ENCODE measurements at regions not wholly inside any gene's neighbourhood (a gene's known extent, or its start where the extent isn't known, plus 50 kb on each side); places are given as distances from the start of the nearest gene placed in this dataset.

DNA sequence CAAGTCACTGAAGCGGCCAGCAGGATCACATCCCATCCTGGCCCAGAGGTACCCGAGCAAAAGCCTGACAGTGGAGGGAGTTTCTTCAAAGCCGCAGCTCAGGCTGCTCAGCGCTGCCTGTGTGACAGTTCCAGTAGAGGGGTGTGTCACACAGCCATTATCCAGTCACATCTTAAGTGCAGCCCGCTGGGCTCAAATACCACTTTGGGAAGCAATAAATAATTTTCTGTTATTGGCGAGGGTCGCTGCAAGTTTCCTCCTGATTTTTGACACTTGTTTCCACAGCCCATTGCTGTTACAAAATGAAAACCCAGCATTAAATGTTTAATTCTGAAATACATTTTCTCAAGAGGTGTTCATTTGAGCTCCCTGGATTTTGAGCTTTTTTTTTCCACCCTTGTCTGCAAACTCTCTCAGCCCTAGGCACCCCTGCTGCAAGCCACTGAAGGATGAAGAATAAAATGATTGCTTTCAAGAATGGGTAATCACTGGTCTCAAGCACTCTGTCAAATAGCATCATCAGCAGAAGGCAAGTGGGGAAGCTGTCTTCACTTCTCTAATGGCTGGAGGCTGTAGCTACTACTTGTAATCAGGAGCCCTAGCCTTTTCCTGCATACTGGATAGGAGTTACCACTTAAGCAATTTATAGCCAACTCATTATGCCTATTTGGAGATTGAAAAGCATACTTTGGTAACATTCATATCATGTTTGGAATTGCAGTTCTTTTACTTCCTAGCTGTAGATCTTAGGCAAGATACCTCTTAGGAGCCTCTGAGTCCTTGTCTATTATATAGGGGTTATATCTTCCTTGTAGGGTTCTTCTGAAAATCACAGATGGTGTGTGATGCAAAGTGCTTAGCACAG lies 373.7 kb downstream of the METTL15 start:
- Mint-ChIP-seq H3K27me3 (no peaks in the 10 kb centered on the region), H3K27ac (ENCODE audit: low read depth) (no peak overlapping the region), H3K4me3 (no peak overlapping the region), H3K4me1 (no peaks in the 10 kb centered on the region), H3K36me3 (ENCODE audit: insufficient read depth) (no peaks in the 10 kb centered on the region), H3K9me3 (peaks cover 16% of the 10 kb centered on the region)
- ATAC-seq (replicated peaks; ENCODE audit: extremely low read depth, poor library complexity, severe bottlenecking) = no peak
- no peak for DNase-seq (ENCODE audit: low spot score in 2 of 2)

DNA sequence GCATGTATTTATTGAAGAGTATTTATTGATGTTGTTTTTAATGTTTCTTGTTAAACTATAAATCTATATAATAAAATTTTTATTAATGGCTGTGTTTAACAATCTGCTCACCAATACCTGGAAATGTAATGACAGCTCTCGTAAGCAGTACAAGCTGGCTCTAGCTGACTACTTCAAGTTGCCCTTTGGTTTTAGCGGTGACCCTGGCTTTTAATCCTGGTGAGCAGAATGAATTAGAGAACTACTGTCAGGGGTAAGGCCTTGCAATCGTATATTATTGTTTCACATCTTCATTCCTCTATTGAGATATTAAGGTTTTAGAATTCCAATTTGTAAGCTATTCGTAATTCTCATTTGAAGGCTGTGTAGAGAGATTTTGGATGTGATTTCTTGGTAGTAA lies 372.2 kb downstream of the METTL15 start:
- DNase-seq (ENCODE audit: low spot score in 2 of 2) (no peak), ATAC-seq (replicated peaks; ENCODE audit: extremely low read depth, poor library complexity, severe bottlenecking) (no peak)
- H3K27me3 Mint-ChIP-seq = no peaks in the 10 kb centered on the region
- H3K27ac Mint-ChIP-seq (ENCODE audit: low read depth) = no peak overlapping the region
- peaks cover 15% of the 10 kb centered on the region for H3K9me3 Mint-ChIP-seq
- no peaks in the 10 kb centered on the region for H3K4me1 Mint-ChIP-seq
- H3K36me3 Mint-ChIP-seq (ENCODE audit: insufficient read depth) = no peaks in the 10 kb centered on the region
- H3K4me3 Mint-ChIP-seq = no peak overlapping the region

DNA sequence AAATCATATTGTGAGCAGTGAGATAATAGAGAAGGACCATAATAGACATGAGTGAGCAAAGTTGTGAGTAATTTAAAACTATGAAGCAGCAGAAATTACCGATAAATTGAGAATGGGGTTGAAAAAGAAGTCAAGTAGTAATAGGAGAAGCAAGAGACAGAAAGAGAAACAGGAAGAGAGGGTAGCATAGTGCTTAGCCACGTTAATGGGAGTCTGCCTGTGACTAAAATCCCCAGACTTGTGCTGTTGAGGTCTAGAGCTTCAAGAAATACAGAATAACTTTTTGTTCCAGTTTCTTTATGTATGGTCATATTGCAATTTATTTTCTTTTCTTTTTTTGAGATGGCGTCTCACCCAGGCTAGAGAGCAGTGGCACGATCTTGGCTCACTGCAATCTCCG lies 368.7 kb downstream of the METTL15 start:
- Mint-ChIP-seq H3K4me3 (no peak overlapping the region), H3K9me3 (peaks cover 10% of the 10 kb centered on the region), H3K4me1 (no peaks in the 10 kb centered on the region), H3K27ac (ENCODE audit: low read depth) (no peak overlapping the region), H3K36me3 (ENCODE audit: insufficient read depth) (no peaks in the 10 kb centered on the region), H3K27me3 (no peaks in the 10 kb centered on the region)
- DNase-seq (ENCODE audit: low spot score in 2 of 2) = no peak
- ATAC-seq (replicated peaks; ENCODE audit: extremely low read depth, poor library complexity, severe bottlenecking) = no peak

DNA sequence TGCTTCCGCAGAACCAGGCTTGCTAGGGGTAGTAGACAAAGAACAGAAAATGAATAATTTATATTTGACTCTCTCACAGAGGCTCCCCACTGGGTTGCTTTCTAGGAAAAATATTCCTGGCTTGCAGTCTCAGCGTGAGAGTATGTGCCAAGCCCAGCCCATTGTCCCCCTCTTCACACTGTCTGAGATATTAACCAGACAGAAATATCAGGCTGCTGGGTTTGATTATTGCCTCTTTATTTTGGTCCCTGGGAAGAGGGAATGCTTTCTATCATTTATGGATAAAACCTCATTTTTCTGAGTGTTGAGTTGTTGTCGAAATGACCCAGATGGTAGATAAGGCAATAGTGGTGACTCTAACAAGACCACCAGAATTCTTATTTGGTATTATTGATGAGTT lies 367.9 kb downstream of the METTL15 start:
- H3K36me3 Mint-ChIP-seq (ENCODE audit: insufficient read depth) = no peaks in the 10 kb centered on the region
- H3K27me3 Mint-ChIP-seq = no peaks in the 10 kb centered on the region
- no peaks in the 10 kb centered on the region for H3K4me1 Mint-ChIP-seq
- DNase-seq (ENCODE audit: low spot score in 2 of 2) = no peak
- H3K9me3 Mint-ChIP-seq = peaks cover 10% of the 10 kb centered on the region
- H3K27ac Mint-ChIP-seq (ENCODE audit: low read depth) = no peak overlapping the region
- H3K4me3 Mint-ChIP-seq = no peak overlapping the region
- ATAC-seq (replicated peaks; ENCODE audit: extremely low read depth, poor library complexity, severe bottlenecking) = no peak

DNA sequence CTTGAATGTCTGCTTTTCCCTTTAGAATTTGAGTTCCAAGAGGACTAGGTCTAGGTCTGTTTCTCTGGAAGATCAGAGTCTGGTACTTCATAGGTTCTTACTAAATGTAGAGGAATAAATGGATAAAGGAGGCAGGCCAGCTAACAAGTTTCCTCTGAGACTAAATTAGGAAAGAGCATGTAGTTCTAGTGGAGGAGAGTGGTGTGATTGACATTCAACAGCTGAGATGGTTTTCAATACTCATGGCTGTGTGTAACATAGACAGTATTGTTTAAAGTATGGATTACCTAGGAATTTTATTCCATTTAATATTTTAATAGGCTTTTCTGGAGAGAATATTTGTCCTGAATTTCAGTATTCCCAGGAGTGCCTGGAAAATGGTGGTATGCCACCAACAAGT lies 364.7 kb downstream of the METTL15 start:
- no peak overlapping the region for H3K27ac Mint-ChIP-seq (ENCODE audit: low read depth)
- no peaks in the 10 kb centered on the region for H3K9me3 Mint-ChIP-seq
- no peaks in the 10 kb centered on the region for H3K4me1 Mint-ChIP-seq
- DNase-seq (ENCODE audit: low spot score in 2 of 2) (no peak), ATAC-seq (replicated peaks; ENCODE audit: extremely low read depth, poor library complexity, severe bottlenecking) (no peak)
- no peaks in the 10 kb centered on the region for H3K27me3 Mint-ChIP-seq
- no peaks in the 10 kb centered on the region for H3K36me3 Mint-ChIP-seq (ENCODE audit: insufficient read depth)
- H3K4me3 Mint-ChIP-seq = no peak overlapping the region

DNA sequence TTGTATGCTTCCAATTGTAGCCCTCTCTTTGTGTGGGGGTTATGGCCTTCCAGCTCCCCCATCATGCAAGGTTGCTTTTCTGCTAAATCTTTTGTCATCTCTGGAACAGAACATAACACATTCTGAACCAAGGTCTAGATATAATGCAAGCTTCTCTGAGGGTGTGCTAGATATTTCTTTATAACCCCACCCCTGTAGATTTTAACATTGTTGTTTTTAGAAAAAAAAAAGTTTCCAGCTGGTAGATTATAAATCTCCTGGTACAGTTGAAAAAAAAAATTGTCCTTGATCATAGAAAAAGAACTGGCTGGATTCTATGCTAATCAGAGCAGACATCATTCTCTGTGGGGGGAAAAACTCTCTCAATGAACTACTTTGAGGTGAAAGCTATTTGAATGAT lies 363.3 kb downstream of the METTL15 start:
- Mint-ChIP-seq H3K9me3 (no peaks in the 10 kb centered on the region), H3K4me1 (no peaks in the 10 kb centered on the region)
- no peak for ATAC-seq (replicated peaks; ENCODE audit: extremely low read depth, poor library complexity, severe bottlenecking)

DNA sequence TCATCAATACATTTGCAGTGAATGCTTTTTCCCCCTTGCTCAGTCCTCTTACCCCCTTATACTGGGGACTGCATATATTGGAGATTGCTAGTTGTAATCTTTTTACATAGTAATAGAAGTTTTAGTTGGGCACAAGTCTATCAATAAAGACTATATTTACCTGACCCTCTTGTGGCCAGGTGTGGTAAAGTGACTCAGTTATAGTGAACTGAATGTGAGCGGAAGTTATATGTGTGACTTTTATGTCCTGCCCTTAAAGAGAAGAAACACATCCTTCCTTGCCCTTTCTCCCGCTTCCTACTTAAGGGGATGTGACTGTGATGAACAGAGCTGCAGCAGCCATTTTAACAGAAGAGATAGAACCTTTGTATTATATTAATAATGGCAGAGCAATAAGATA lies 362.0 kb downstream of the METTL15 start:
- H3K4me3 Mint-ChIP-seq = no peak overlapping the region
- H3K27me3 Mint-ChIP-seq = no peaks in the 10 kb centered on the region
- no peaks in the 10 kb centered on the region for H3K9me3 Mint-ChIP-seq
- ATAC-seq (replicated peaks; ENCODE audit: extremely low read depth, poor library complexity, severe bottlenecking) (no peak), DNase-seq (ENCODE audit: low spot score in 2 of 2) (no peak)
- H3K4me1 Mint-ChIP-seq = no peaks in the 10 kb centered on the region
- H3K27ac Mint-ChIP-seq (ENCODE audit: low read depth) = no peak overlapping the region
- H3K36me3 Mint-ChIP-seq (ENCODE audit: insufficient read depth) = no peaks in the 10 kb centered on the region

More for the DNA sequence above, 363.3 kb downstream of the METTL15 start:
- Mint-ChIP-seq H3K4me3 (no peak overlapping the region), H3K27ac (ENCODE audit: low read depth) (no peak overlapping the region), H3K27me3 (no peaks in the 10 kb centered on the region), H3K36me3 (ENCODE audit: insufficient read depth) (no peaks in the 10 kb centered on the region)
- no peak for DNase-seq (ENCODE audit: low spot score in 2 of 2)

DNA sequence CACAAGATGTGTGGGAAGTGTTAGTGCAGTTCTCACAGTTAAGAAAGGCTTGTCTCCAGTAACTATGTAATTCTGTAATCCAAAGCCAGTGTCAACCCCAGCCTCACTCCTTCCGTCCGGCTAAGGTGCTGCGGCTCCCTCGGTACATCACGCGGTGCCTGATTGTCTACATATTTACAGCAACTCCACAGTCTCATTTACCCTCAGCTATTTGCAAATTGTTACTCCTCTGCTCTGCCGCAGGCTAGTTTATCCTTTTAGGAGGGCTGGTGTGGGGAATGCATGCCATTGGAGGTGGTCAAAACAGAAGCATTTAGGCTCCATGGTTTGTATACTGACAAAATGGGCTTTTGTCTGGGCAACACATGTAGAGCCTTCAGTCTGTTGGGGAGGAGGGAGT lies 358.3 kb downstream of the METTL15 start:
- Mint-ChIP-seq H3K36me3 (ENCODE audit: insufficient read depth) (no peaks in the 10 kb centered on the region), H3K27ac (ENCODE audit: low read depth) (no peak overlapping the region), H3K27me3 (no peaks in the 10 kb centered on the region), H3K4me3 (no peak overlapping the region), H3K9me3 (no peaks in the 10 kb centered on the region), H3K4me1 (no peaks in the 10 kb centered on the region)
- no peak for DNase-seq (ENCODE audit: low spot score in 2 of 2)
- no peak for ATAC-seq (replicated peaks; ENCODE audit: extremely low read depth, poor library complexity, severe bottlenecking)

DNA sequence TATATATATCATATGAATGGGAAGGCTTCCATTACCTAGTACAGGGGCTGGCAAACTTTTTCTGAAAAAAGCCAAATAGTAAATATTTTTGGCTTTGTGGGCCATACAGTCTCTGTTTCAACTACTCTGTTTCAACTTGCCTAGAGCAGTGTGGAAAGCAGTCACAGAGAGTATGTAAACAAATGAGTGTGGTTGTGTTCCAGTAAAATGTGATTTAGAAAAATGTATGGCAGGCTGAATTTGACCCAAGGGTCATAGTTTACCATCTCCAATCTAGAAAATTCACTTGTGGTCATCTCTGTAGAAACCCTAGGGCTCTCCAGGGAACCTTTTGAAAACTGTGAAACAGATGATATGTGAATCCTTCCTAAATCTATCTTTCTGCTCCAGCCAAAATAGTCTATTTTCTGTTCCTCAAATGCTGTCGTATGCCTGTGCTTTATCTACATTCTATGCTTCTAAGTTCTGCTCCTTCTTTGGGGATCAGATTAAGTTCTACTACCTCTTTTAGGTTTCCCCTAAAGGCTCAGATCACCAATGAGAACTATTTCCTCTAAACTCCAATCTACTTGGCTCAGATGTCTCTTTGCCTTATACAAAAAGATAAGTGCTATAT lies 356.2 kb downstream of the METTL15 start:
- Mint-ChIP-seq H3K27ac (ENCODE audit: low read depth) (no peak overlapping the region), H3K27me3 (no peaks in the 10 kb centered on the region), H3K4me3 (no peak overlapping the region), H3K4me1 (no peaks in the 10 kb centered on the region), H3K9me3 (no peaks in the 10 kb centered on the region), H3K36me3 (ENCODE audit: insufficient read depth) (no peaks in the 10 kb centered on the region)
- no peak for DNase-seq (ENCODE audit: low spot score in 2 of 2)
- ATAC-seq (replicated peaks; ENCODE audit: extremely low read depth, poor library complexity, severe bottlenecking) = no peak

DNA sequence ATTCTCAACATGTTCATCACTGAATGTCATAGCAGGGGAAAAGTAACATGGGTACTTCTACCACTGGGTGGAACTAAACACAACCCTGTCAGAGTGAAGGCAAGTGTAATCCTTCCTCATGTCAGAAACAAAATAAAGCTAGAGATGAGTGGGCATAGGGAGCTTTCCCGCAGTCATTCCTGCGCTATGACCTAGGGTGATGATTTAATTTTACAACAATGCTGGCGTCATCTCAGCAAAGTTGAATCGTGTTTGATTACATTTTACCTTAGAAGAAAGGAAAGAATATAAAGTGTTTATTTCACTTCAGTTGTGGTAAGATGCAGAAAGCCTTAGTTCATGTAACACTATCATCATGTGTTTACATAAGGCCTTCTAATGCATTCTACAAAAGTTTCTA lies 355.6 kb downstream of the METTL15 start:
- Mint-ChIP-seq H3K9me3 (peaks cover 3% of the 10 kb centered on the region), H3K36me3 (ENCODE audit: insufficient read depth) (no peaks in the 10 kb centered on the region), H3K27me3 (no peaks in the 10 kb centered on the region), H3K27ac (ENCODE audit: low read depth) (no peak overlapping the region), H3K4me3 (no peak overlapping the region), H3K4me1 (no peaks in the 10 kb centered on the region)
- DNase-seq (ENCODE audit: low spot score in 2 of 2) (no peak), ATAC-seq (replicated peaks; ENCODE audit: extremely low read depth, poor library complexity, severe bottlenecking) (no peak)

DNA sequence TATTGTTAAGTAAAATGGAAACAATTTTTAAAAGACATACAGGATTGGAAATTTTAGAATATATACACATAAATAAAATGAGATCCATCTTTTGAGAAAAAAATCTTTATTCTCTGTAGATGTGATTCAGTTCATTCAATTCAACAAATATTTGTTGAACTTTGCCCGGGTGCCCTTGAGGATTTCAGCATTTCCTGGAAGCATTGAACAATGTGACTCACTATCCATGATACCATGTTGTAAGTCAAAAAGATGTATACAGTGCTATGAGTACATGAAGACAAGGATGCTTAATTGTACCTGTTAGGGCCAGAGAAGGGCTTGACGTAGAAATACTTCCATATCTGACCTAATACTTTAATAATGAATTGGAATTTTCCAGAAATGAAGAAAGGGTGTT lies 353.7 kb downstream of the METTL15 start:
- no peak overlapping the region for H3K4me3 Mint-ChIP-seq

DNA sequence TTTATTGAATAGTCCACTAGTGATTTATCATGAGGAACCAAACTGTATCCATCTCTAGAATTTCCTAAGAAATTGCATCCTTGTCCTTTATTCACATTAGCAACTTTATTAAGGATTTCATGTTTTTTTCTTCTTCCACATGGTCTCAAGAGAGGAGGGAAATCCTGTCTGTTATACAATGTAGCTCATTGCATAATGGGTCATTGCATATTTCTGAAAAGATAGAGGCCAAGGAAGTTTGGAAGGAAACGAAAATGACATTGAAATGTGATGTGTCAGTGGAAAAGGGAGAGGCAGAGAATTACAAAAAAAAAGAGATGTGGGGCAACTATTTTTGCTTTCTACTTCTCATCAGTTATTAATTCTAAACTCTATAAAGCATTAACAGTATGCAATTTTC lies 353.1 kb downstream of the METTL15 start:
- no peak overlapping the region for H3K27ac Mint-ChIP-seq (ENCODE audit: low read depth)
- H3K9me3 Mint-ChIP-seq = peaks cover 8% of the 10 kb centered on the region
- no peaks in the 10 kb centered on the region for H3K4me1 Mint-ChIP-seq
- no peak overlapping the region for H3K4me3 Mint-ChIP-seq
- no peaks in the 10 kb centered on the region for H3K27me3 Mint-ChIP-seq
- no peak for DNase-seq (ENCODE audit: low spot score in 2 of 2)
- H3K36me3 Mint-ChIP-seq (ENCODE audit: insufficient read depth) = no peaks in the 10 kb centered on the region
- no peak for ATAC-seq (replicated peaks; ENCODE audit: extremely low read depth, poor library complexity, severe bottlenecking)

More for the DNA sequence above, 353.7 kb downstream of the METTL15 start:
- ATAC-seq (replicated peaks; ENCODE audit: extremely low read depth, poor library complexity, severe bottlenecking) (no peak), DNase-seq (ENCODE audit: low spot score in 2 of 2) (no peak)
- Mint-ChIP-seq H3K36me3 (ENCODE audit: insufficient read depth) (no peaks in the 10 kb centered on the region), H3K4me1 (no peaks in the 10 kb centered on the region), H3K27me3 (no peaks in the 10 kb centered on the region), H3K9me3 (peaks cover 8% of the 10 kb centered on the region), H3K27ac (ENCODE audit: low read depth) (no peak overlapping the region)

DNA sequence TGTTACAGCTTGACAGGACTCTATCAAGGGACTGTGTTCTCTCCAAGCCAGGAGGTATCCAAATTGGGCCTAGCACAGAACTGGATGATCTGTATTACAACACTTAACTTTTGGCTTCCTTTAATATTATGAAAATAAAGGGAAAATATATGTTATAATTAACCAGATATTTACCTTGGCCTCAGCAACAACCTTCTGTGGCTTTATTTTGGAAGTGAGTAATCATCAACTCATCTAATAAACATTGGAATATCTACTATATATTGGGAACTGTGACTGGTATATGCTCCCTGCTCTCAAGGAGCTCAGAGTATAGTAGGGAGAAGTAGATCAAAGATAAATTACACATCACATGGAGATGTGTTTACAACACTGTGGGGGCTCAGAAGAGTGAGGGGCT lies 352.2 kb downstream of the METTL15 start:
- DNase-seq (ENCODE audit: low spot score in 2 of 2) (no peak), ATAC-seq (replicated peaks; ENCODE audit: extremely low read depth, poor library complexity, severe bottlenecking) (no peak)
- H3K4me3 Mint-ChIP-seq = no peak overlapping the region
- no peaks in the 10 kb centered on the region for H3K27me3 Mint-ChIP-seq
- H3K36me3 Mint-ChIP-seq (ENCODE audit: insufficient read depth) = no peaks in the 10 kb centered on the region
- H3K9me3 Mint-ChIP-seq = peaks cover 8% of the 10 kb centered on the region
- no peaks in the 10 kb centered on the region for H3K4me1 Mint-ChIP-seq
- H3K27ac Mint-ChIP-seq (ENCODE audit: low read depth) = no peak overlapping the region

Measured in central memory CD8-positive, alpha-beta T cell (primary cell).